ENCODE measurements at regions not wholly inside any gene's neighbourhood (a gene's known extent, or its start where the extent isn't known, plus 50 kb on each side); places are given as distances from the start of the nearest gene placed in this dataset.
"Not testable (repeated sequence)": the region's sequence is repeated elsewhere in the genome, so short reads cannot be mapped to it uniquely, and the experiment has no call there.

GRCh38 chr7:140275069-140275965 is 98.5 kb upstream of the KDM7A start:
- H3K36me3 Mint-ChIP-seq (ENCODE audit: low read depth) = no peaks in the 10 kb centered on the region
- no peaks in the 10 kb centered on the region for H3K9me3 Mint-ChIP-seq
- no peak for DNase-seq
- no peak overlapping the region for H3K27ac Mint-ChIP-seq
- H3K27me3 Mint-ChIP-seq = no peaks in the 10 kb centered on the region
- ATAC-seq (ENCODE audit: low read depth) = no peak
- H3K4me1 Mint-ChIP-seq = no peaks in the 10 kb centered on the region
- intact Hi-C loops (cut with micrococcal nuclease) = no loop called here
- POLR2A ChIA-PET = interaction anchor here (0.5 to 0.6 kb wide), 2 partner anchors 41 to 745 kb away, joined by 3 to 11 read pairs; no protein-coding TSS in a partner anchor
- TF ChIP-seq CTCF (IDR thresholded peaks at IDR 0.05) = no peak
- CTCF ChIA-PET = no interaction called here
- no peak overlapping the region for H3K4me3 Mint-ChIP-seq

GRCh38 chr7:140273417-140273816 is 96.6 kb upstream of the KDM7A start:
- ChIA-PET CTCF (no interaction called here), POLR2A (no interaction called here)
- intact Hi-C loops (cut with micrococcal nuclease) = no loop called here
- Mint-ChIP-seq H3K4me3 (no peak overlapping the region), H3K4me1 (no peaks in the 10 kb centered on the region), H3K27ac (no peak overlapping the region), H3K36me3 (ENCODE audit: low read depth) (no peaks in the 10 kb centered on the region), H3K27me3 (no peaks in the 10 kb centered on the region), H3K9me3 (no peaks in the 10 kb centered on the region)
- DNase-seq (no peak), ATAC-seq (ENCODE audit: low read depth) (no peak)
- no peak for TF ChIP-seq CTCF (IDR thresholded peaks at IDR 0.05)

- intact Hi-C loops (cut with micrococcal nuclease); ATAC-seq (ENCODE audit: low read depth); H3K4me3 Mint-ChIP-seq; H3K27me3 Mint-ChIP-seq; H3K36me3 Mint-ChIP-seq (ENCODE audit: low read depth); POLR2A ChIA-PET; H3K9me3 Mint-ChIP-seq; CTCF ChIA-PET; H3K4me1 Mint-ChIP-seq; DNase-seq; H3K27ac Mint-ChIP-seq: not testable (repeated sequence)
Observed at GRCh38 chr7:140271643-140271968, 94.8 kb upstream of the KDM7A start.

GRCh38 chr7:140269004-140269638 is 92.3 kb upstream of the KDM7A start:
- intact Hi-C loops (cut with micrococcal nuclease) = no loop called here
- H3K4me1 Mint-ChIP-seq = no peaks in the 10 kb centered on the region
- H3K4me3 Mint-ChIP-seq = no peak overlapping the region
- TF ChIP-seq CTCF (IDR thresholded peaks at IDR 0.05) = no peak
- DNase-seq (no peak), ATAC-seq (ENCODE audit: low read depth) (no peak)
- H3K36me3 Mint-ChIP-seq (ENCODE audit: low read depth) = no peaks in the 10 kb centered on the region
- no peaks in the 10 kb centered on the region for H3K27me3 Mint-ChIP-seq
- CTCF ChIA-PET = no interaction called here
- POLR2A ChIA-PET = no interaction called here
- H3K9me3 Mint-ChIP-seq = no peaks in the 10 kb centered on the region
- no peak overlapping the region for H3K27ac Mint-ChIP-seq

GRCh38 chr7:140267381-140268226 is 90.8 kb upstream of the KDM7A start:
- Mint-ChIP-seq H3K27me3 (no peaks in the 10 kb centered on the region), H3K9me3 (no peaks in the 10 kb centered on the region), H3K36me3 (ENCODE audit: low read depth) (no peaks in the 10 kb centered on the region), H3K4me1 (no peaks in the 10 kb centered on the region), H3K27ac (no peak overlapping the region), H3K4me3 (no peak overlapping the region)
- no peak for DNase-seq
- POLR2A ChIA-PET = no interaction called here
- TF ChIP-seq CTCF (IDR thresholded peaks at IDR 0.05) = no peak
- CTCF ChIA-PET = no interaction called here
- intact Hi-C loops (cut with micrococcal nuclease) = no loop called here
- ATAC-seq (ENCODE audit: low read depth) = no peak

All from activated B cell treated with CpG ODN at 0.5 μM for 24 hours (primary cell).